Endothelial cell of umbilical vein (primary cell): ENCODE measurements at regions not wholly inside any gene's neighbourhood (a gene's known extent, or its start where the extent isn't known, plus 50 kb on each side); places are given as distances from the start of the nearest gene placed in this dataset.

Experiments
- EZH2 ChIP-seq: IDR thresholded peaks from 2 replicates; pipeline ENCODE4 v1.6.1; 2012; ENCODE audit warnings: borderline replicate concordance, low read depth, mild to moderate bottlenecking, moderate library complexity, low read length, inconsistent platforms; ENCODE audit not compliant: severe bottlenecking
- POLR2AphosphoS5 ChIP-seq: IDR thresholded peaks from 2 replicates; pipeline ENCODE4 v1.6.1; 2012; ENCODE audit warnings: low read depth, mild to moderate bottlenecking, control low read depth, low read length, moderate library complexity; ENCODE audit not compliant: insufficient read depth
- TF ChIP-seq, protein P1 (sequence below), 2 donors: IDR thresholded peaks; 1 replicate in 1 of 2; 2 replicates in 1 of 2; pipeline ENCODE4 v1.5.1; 2011; ENCODE audit warnings: low read length in 2 of 2, mild to moderate bottlenecking in 2 of 2, moderate library complexity in 2 of 2, control low read depth in 1 of 2, inconsistent platforms in 1 of 2, low read depth in 1 of 2; ENCODE audit not compliant: insufficient read depth in 1 of 2; ENCODE audit errors: extremely low read depth in 1 of 2

DNA sequence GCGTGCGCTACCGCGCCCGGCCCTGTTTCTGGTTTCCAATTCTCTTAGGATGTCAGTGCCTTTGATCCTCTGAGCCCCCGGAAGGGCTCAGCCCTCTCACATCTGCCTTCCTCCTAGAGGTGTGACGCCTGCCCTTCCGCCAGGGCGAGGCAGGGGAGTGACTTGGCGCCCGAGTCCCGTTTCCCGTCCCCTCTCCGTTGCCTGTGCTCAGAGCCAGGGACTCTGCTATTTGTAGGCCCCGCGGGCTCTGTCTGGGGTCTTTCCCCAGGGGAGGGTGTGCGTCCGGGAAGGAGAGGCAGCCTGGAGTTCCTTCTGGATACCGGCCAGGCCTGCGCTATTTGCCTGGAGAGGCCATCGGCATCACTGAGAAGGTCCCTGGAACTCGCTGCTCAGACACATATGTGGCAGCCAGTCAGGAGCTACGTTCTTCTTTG, 103.7 kb upstream of the TAF1B start:
- TF ChIP-seq EZH2 (no peak), POLR2AphosphoS5 (no peak)
- TF ChIP-seq, protein P1, sequence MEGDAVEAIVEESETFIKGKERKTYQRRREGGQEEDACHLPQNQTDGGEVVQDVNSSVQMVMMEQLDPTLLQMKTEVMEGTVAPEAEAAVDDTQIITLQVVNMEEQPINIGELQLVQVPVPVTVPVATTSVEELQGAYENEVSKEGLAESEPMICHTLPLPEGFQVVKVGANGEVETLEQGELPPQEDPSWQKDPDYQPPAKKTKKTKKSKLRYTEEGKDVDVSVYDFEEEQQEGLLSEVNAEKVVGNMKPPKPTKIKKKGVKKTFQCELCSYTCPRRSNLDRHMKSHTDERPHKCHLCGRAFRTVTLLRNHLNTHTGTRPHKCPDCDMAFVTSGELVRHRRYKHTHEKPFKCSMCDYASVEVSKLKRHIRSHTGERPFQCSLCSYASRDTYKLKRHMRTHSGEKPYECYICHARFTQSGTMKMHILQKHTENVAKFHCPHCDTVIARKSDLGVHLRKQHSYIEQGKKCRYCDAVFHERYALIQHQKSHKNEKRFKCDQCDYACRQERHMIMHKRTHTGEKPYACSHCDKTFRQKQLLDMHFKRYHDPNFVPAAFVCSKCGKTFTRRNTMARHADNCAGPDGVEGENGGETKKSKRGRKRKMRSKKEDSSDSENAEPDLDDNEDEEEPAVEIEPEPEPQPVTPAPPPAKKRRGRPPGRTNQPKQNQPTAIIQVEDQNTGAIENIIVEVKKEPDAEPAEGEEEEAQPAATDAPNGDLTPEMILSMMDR (IDR thresholded peaks at IDR 0.05; ENCODE audit: extremely low read depth in 1 of 2, insufficient read depth in 1 of 2, low read depth in 1 of 2, low read length in 2 of 2): no peak
